HG03354 (cell line): ENCODE measurements at regions not wholly inside any gene's neighbourhood (a gene's known extent, or its start where the extent isn't known, plus 50 kb on each side); places are given as distances from the start of the nearest gene placed in this dataset.
A peak's percentile ranks its signal among the peaks of the same experiment; 100 is the strongest.
"Not testable (repeated sequence)": the region's sequence is repeated elsewhere in the genome, so short reads cannot be mapped to it uniquely, and the experiment has no call there.

Experiments
- ATAC-seq: cut with Tn5 transposase; IDR thresholded peaks from one replicate; pipeline ENCODE4 v1.9.1; 2021; ENCODE audit warnings: mild to moderate bottlenecking; ENCODE audit not compliant: unreplicated experiment, poor library complexity, severe bottlenecking

DNA sequence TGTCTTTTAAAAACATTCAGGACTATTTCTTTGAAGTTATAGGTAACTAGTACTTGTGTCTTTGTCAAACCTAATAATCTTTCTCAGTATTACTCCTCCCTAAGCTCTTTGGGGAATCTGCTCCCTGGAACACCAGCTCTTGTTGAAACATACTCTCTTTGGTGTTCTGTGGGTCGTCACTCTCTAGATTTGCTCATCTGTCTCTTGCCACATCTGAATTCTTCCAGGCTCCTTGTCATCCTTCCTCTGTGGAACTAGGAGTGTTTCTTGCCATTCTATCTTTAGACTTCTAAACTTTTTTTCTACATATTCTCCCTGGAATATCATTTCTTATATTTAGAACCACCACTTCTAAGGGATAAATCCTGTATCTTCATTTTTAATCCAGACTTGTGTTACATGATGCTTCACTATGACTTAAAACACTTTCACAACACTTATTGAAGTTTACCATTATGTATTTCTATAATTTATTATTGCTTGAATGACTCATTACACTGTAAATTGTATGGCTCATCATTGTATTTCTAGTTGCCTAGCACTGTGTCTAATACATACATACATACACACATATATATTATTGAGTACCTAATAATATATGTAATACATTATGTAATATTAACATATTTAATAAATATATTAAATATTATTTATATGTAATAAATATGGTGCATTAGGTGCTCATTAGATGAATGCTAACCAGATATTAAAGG lies 186.1 kb downstream of the TMA16 start:
- ATAC-seq: no peak

DNA sequence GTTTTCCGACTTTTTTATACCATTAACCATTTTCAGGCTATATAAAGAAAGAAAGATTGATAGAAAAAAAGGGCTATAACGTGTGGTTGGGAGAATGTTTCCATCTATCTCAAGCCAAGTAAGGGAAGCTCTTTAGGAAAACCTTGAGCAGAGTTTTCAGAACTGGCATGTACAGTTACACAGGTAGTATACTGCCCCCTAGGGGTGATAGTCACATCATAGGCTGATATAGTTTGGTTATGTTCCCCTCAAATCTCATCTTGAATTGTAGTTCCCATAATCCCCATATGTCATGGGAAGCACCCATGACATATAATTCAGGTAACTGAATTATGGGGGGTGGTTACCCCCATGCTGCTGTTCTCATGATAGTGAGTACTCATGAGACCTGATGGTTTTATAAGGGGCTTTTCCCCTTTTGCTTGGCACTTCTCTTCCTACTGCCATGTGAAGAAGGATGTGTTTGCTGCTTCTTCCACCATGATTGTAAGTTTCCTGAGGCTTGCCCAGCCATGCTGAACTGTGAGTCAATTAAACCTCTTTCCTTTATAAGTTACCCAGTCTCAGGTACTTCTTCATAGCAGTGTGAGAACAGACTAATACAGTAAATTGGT lies 186.8 kb downstream of the TMA16 start:
- ATAC-seq: peak; percentile 84

DNA sequence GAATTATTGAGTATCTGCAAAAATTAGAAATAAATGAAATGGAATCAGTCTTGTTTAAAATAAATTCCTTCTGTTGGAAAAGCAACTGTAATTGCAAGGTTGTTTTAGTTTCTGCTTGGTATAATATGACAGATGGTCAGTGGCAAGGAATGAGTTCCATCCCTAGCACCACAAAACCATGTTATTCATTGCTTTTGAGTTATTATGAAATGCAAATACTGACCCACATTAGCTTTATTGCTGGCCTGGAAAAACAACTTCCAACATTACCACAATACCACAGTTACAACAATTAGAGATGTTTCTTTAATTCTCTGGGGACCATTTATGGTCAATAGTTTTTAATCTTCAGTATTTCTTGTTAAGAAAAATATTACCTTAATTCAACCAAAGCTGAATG lies 194.4 kb downstream of the TMA16 start:
- ATAC-seq: no peak

DNA sequence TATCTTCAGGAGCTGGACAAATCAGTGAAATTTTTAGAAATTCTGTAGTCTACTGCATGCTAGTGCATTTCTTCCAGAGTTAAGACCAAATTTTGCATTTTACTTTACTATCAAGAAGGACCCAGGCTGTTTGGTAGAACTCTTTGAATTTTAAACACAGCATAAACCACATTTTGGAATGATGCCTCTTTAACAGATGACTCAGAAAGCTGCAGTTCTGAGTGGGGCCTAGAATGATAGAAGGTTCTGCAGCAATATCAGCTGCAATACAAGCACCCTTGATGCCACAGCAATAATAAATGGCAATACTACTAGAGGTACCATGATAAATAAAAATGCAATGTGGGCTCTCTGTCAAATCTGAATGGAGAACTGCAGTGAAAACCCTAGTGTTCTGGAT lies 198.7 kb downstream of the TMA16 start:
- ATAC-seq: no peak

DNA sequence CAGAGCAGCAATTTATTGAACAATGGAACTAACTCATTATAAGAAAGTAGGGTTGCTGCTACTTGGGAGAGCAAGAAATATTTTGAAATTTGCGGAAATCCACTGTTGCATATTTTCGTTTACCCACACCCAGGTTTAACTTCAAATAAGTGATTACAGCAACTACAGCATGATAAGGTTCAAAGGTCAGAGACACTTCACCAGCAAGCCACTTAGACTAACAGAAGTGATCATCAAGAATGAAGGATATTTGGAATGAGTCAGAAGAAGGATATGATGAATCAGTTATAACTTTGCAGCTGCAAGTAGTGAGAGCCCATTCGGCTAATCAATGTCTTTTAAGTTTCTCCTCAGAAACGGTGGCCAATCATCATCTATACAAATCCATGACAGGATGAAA lies 199.3 kb downstream of the TMA16 start:
- ATAC-seq: no peak

DNA sequence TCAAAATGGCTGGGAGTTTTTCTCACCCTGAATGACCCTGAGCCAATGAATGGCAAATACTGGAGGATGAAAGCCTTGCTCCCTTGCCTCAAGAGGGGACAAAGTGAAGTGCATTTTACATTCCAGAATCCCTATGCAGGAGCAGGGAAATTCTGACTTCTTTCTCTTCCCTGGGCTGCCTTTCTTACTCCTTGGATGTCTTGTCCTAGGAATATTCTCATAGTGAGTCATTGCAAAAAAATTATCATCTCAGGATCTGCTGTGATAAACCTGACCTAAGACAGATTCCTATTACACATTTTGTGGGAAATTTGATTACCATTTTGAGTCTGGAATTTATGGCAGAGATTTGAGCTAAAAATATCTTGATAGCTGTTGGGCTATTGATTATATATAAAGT lies 199.9 kb downstream of the TMA16 start:
- no peak for ATAC-seq

DNA sequence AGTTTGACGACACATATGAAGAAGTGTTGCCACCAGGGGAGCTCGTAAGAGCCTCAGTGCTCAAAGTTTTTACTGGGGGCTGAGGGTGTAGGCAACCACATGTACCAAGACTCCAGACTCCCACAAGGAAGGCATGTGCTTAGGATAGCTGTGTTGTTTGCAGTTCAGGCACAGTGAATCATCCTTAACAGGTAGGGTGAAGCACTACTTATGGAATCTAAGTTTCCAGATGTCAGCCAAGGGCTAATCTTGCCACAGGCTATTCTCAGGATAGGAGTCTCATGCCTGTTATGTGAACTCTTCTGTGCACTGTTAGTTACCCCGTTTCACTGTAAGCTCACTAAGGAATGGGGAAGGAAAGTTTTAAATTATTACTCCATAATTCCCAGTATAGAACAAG lies 202.6 kb downstream of the TMA16 start:
- ATAC-seq: no peak

DNA sequence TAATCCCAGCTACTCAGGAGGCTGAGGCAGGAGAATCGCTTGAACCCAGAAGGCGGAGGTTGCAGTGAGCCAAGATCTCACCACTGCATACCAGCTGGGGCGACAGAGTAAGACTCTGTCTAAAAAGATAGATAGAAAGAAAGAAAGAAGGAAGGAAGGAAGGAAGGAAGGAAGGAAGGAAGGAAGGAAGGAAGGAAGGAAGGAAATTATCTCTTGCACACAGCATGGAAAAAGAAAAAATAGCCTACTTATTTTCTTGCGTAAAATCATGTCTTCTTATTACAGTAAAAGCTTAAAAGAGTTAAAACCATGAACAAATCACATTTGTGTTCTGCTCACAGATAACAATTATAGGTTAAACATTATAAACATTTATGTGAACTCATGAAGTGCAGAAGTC lies 205.9 kb downstream of the TMA16 start:
- ATAC-seq: not testable (repeated sequence)

DNA sequence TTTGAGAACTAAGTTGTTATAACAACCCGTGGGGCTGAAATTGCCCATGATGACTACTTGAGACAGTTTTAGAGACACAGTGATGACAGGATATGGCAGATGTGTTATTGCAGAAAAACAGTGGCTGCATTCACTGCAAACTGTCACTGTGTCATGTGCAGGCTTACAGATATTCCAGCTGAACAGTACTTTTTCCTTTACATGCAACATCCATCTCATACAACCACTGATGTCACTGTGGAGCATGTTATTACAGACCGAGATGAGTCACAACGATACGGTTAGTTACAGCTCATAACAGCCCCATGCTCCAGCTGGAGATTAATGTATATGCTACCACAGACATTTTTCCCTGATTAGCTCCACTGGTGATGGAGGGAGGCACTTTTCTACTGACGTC lies 207.4 kb downstream of the TMA16 start:
- peak; percentile 93 for ATAC-seq

DNA sequence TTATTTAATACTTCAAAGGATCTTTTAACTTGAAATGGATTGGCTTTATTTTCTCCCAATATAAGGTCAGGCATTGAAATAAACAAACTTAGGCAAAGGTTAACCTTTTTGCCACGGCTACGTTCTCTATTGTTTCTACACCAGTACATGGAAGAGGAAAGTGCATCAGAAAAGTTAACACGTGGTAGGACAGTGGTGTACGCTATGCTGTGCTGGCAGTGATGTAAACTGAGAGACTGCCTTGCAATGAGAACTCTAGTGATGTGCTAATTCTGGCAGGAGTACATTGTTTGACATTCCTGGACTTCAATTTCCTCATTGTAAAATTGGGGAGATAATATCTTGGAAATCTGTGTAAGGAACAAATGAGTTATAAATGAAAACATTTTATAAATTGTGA lies 208.2 kb downstream of the TMA16 start:
- ATAC-seq: no peak

DNA sequence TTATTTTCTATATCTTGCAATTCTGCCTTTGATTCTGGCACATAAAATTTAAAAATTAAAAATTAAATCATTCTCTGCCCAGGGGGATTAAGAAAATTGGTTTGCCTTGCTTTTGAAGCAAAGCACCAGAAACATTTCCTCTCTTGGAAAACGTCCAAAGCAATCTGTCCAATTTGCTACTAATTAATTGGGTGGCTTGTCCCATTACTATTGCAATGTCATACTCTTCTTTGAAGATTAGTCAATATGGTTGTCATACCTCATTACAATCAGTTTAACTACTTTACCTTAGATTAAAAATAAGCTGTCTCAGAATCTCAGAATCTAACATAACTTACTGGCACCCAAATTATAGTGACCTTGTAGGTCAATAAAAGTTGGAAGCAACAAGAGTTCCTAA lies 208.8 kb downstream of the TMA16 start:
- ATAC-seq: no peak

DNA sequence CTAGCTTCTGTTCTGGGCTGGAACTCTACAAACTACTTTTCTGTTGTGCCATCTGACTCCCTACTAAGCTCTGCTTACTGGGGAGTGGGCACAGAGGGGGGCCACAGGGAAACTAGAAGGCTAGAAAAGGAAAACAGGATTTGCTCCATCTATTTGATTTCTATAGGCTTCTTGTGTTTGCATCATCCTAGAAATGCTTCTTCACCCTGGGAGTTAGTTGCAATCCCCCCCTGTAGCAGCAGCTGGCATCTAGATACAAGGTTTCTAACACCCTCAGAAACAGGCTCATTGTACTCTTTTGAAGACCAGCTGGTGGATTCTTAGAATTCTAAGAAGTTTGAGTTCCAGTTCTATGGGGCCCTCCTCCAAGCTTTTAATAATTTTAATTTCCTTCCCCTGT lies 213.4 kb downstream of the TMA16 start:
- no peak for ATAC-seq

DNA sequence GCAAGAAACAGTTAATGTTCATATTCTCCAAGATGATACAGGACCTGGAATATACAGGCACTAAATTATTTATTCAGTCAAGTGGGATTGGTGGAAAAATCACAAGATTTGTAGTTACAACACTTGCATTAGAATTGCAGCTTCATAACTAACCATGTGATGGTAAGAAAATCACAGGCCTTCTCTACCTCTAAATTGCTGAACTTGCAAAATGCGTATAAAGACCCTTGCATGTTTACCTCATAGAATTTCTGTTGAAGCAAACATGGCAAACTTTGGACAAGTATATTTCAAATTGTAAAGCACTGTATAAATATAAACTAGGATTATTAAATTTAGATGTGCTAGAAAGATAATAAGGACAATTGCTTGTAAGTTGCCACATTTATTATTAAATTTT lies 215.1 kb downstream of the TMA16 start:
- no peak for ATAC-seq

DNA sequence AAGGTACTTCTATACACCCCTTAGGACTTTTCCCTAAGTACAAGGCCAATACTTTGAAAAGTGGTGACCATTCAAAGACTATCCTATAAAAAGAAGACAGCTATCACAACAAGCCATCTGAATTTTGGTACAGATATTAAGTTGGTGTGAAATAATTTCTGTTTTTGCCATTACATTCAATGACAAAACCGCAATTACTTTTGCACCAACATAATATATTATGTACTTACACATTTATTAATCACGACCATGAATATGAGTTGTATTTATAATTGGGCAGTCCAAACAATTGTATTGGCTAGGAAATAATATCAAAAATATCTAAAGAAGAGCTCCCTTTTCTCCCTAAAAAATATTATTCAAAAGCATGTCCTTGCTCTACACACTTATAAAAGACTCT lies 215.7 kb downstream of the TMA16 start:
- ATAC-seq: no peak

DNA sequence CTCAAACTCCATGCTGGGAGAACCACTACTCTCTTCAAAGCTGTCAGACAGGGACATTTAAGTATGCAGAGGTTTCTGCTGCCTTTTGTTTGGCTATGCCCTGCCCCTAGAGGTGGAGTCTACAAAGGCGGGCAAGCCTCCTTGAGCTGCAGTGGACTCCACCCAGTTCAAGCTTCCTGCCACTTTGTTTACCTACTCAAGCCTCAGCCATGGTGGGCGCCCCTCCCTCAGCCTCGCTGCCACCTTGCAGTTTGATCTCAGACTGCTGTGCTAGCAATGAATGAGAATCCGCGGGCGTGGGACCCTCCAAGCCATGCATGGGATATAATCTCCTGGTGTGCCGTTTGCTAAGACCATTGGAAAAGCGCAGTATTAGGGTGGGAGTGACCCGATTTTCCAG lies 230.0 kb downstream of the TMA16 start:
- ATAC-seq: not testable (repeated sequence)

DNA sequence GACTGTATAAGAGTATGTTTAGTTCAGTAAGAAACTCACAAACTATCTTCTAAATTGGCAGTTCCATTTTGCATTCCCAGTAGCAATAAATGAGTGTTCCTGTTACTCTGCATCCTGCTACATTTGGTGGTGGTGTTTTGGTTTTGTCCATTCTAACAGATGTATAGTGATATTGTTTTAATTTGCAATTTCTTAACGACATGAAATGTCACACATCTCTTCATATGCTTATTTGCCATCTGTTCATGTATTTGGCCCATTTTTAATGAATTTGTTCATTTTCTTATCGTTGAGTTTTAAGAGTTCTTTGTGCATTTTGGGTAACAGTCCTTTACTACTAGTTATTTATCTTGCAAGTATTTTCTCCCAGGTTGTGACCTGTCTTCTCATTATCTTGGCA lies 232.2 kb downstream of the TMA16 start:
- ATAC-seq: no peak

DNA sequence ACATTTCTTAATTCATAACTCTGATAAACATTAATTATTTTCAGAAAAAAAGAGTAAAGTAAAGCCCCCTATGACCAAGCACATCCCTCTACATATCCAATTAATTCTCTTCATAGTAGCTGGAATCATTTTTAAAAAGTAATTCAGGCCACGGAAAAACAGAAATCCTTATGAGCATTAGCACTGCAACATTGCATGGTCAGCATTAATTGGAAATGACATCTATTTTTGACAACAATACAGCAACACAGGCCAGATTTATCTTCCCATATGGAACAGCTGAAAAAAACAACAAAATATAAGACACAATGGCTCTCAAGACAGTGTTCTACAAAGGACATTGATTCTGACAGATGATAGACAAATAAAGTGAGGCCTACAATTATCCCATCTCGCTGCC lies 236.6 kb downstream of the TMA16 start:
- no peak for ATAC-seq

DNA sequence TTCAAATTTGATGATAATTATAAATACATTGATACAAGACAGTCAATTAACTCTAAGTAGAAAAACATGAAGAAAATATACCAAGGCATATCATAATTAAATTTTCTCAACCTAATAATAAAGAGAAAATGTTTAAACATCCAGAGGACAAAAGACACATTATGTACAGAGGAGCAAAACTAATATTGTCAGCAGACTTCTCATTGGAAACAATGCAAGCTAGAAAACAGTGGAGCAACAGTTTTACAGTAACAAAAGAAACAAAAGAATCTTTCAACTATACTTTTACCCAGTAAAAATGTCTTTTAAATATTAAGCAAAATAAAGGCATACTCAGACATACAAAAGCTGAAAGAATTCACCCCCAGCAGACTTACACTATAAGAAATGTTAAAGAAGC lies 238.0 kb downstream of the TMA16 start:
- no peak for ATAC-seq

DNA sequence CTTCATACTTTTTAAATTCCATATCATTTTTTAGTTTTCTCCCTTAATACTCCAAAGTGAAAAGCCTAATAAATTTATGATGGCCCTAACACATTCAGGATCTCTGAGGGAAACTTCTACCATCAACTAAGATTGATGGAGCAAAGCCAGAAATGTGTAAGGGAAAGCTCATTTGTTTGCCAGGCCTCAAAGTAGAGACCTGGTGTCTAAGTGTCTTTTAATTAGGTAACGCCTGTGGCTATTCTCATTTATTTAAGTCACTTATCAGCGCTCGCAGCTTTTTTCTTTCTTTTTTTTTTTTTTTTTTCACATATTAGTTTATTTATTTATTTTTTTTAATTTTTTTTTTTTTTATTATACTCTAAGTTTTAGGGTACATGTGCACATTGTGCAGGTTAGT lies 242.4 kb downstream of the TMA16 start:
- ATAC-seq: no peak

DNA sequence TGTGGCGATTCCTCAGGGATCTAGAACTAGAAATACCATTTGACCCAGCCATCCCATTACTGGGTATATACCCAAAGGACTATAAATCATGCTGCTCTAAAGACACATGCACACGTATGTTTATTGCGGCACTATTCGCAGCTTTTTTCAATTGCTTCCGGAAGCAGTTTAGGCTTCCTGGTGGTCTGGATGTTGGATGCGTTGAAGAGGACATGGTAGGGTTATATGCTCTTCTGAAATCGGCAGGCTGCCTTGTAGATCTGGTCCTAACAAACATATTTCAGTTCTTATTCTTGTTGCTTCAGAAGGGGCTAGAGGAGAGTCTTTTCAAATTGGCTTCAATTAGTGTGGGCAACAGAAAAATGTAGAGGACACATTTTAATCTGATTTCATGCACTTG lies 243.4 kb downstream of the TMA16 start:
- ATAC-seq: not testable (repeated sequence)

DNA sequence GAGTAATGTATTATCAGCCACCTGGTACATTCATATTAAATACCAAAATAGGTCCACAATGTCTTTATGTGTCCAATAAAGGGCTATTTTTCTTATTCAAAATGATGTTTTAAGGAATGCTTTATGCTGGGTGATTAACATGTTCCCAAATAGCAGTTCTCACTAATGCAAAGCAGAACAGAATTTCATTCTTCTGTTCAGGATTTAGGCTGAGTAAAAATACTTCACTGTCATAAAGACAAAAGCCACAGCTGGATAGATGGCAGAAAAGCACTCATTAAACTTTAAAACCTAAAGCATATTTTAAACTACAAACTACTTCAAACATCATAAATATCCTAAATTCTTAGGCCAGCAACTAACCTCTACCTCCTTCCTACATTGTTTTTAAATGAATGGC lies 244.0 kb downstream of the TMA16 start:
- no peak for ATAC-seq

DNA sequence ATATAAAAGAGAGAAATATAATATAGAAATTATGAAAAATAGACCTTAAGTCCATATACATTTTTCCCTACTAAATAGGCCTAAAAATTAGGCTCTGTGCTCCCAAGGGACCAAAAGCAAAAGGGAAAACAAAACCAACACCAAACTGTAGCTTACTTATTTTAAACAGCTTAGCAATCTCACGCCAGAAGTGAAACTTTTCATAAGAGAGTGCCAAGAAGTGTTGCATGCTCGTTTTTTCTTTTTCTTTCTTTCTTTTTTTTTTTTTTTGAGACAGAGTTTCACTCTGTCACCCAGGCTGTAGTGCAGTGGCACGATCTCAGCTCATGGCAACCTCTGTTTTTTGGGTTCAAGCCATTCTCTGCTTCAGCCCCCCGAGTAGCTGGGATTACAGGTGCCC lies 250.4 kb downstream of the TMA16 start:
- ATAC-seq: peak; percentile 95
